ENCODE measurements at regions not wholly inside any gene's neighbourhood (a gene's known extent, or its start where the extent isn't known, plus 50 kb on each side); places are given as distances from the start of the nearest gene placed in this dataset.

DNA sequence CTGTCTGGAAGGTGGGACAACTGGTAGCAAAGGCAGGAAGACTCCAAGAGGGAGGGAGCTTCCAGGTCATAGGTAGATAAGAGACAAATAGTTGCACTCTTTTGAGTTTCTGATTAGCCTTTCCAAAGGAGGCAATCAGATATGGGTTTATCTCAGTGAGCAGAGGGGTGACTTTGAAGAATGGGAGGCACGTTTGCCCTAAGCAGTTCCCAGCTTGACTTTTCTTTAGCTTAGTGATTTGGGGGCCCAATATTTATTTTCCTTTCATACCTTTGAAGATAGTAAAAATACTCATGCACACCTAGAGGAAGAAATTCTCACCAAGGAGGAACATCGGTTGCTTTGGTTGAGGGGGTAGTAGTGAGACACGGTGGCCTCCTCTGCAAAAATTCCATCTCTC is 212.1 kb upstream of the SVIL start (continued):
- TF ChIP-seq, protein P1, sequence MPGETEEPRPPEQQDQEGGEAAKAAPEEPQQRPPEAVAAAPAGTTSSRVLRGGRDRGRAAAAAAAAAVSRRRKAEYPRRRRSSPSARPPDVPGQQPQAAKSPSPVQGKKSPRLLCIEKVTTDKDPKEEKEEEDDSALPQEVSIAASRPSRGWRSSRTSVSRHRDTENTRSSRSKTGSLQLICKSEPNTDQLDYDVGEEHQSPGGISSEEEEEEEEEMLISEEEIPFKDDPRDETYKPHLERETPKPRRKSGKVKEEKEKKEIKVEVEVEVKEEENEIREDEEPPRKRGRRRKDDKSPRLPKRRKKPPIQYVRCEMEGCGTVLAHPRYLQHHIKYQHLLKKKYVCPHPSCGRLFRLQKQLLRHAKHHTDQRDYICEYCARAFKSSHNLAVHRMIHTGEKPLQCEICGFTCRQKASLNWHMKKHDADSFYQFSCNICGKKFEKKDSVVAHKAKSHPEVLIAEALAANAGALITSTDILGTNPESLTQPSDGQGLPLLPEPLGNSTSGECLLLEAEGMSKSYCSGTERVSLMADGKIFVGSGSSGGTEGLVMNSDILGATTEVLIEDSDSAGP (CRISPR knock-in tag; IDR thresholded peaks at IDR 0.05): no peak

DNA sequence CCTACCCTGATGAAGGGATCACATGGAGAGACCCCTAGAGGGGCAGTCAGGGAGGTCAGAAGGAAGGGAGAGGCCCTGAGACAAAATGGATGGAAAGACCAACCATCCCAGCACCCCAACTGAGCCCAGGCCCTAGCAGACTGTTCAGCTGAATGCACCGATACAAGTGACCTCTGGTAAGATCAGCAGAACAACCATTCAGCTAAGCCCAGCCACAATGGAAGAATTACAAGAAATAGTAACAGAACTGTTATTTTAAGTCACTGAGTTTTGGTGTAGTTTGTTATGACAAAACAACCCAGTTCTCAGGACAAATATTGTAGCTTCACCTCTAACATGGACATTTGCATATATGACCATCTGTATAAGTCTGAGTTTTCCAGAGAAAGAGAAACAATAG is 210.4 kb upstream of the SVIL start:
- Histone ChIP-seq H3K27ac (ENCODE audit: extremely low read depth, low read depth, low read length) (no peak overlapping the region), H3K27me3 (ENCODE audit: control insufficient read depth in 2 of 2, insufficient read depth in 2 of 2, low read length in 2 of 2) (peaks cover 0 to 28% of the 10 kb centered on the region in 2 experiments; a peak in 2 of 5 replicates), H3K9ac (ENCODE audit: insufficient read depth in 1 of 2, low read depth in 2 of 2, low read length in 2 of 2) (no peak overlapping the region), H2AFZ (ENCODE audit: low read depth, low read length) (no peak overlapping the region), H3K9me1 (ENCODE audit: control insufficient read depth, insufficient read depth, low read length) (no peaks in the 10 kb centered on the region), H4K20me1 (replicated peaks; ENCODE audit: control insufficient read depth, insufficient read depth, low read length) (0 out of 2 replicates have a peak, but pooled peaks cover 3% of the 10 kb centered on the region), H3K4me2 (ENCODE audit: insufficient read depth, low read length) (no peak overlapping the region), H3K4me1 (replicated peaks in 1 of 2; ENCODE audit: control insufficient read depth in 2 of 2, insufficient read depth in 2 of 2, low read length in 2 of 2) (no peaks in the 10 kb centered on the region), H3K9me3 (replicated peaks; ENCODE audit: control insufficient read depth, insufficient read depth, low read depth, low read length) (no peaks in the 10 kb centered on the region), H3K79me2 (ENCODE audit: control insufficient read depth, insufficient read depth, low read length) (no peaks in the 10 kb centered on the region), H3K36me3 (ENCODE audit: control insufficient read depth, insufficient read depth, low read length) (no peaks in the 10 kb centered on the region), H3K4me3 (no peak overlapping the region)
- no peak for ATAC-seq
- intact Hi-C loops (cut with micrococcal nuclease): no loop called here
- no peak for DNase-seq (ENCODE audit: extremely low read depth in 1 of 4, low spot score in 3 of 4)
- in situ Hi-C loops (cut with MboI): no loop called here
- WGBS (ENCODE audit: insufficient coverage, low coverage, missing lambda C conversion rate): 0% methylated on average over 1 of the region's 1 CpG
- no TSS peak for BruUV-seq (replicated peaks)
- FAIRE-seq: no peak
- ChIA-PET CTCF (ENCODE audit: low intra/inter-chr PET ratio) (no interaction called here), POLR2A (no interaction called here)
- no peak for TF ChIP-seq NFYB (IDR thresholded peaks at IDR 0.05; ENCODE audit: extremely low read depth, insufficient read length)
- TF ChIP-seq ZKSCAN1 (IDR thresholded peaks at IDR 0.05; ENCODE audit: low read depth, low read length): no peak
- TF ChIP-seq, protein P2, sequence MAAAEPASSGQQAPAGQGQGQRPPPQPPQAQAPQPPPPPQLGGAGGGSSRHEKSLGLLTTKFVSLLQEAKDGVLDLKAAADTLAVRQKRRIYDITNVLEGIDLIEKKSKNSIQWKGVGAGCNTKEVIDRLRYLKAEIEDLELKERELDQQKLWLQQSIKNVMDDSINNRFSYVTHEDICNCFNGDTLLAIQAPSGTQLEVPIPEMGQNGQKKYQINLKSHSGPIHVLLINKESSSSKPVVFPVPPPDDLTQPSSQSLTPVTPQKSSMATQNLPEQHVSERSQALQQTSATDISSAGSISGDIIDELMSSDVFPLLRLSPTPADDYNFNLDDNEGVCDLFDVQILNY (CRISPR knock-in tag; IDR thresholded peaks at IDR 0.05): no peak
- TF ChIP-seq EZH2 (IDR thresholded peaks at IDR 0.05; ENCODE audit: borderline replicate concordance, low read depth, low read length): no peak
- no peak for TF ChIP-seq CBX8 (IDR thresholded peaks at IDR 0.05; ENCODE audit: borderline replicate concordance, extremely low read depth, low read depth, low read length, poor library complexity, severe bottlenecking)
- no peak for TF ChIP-seq NFIC (IDR thresholded peaks at IDR 0.05)
- no peak for TF ChIP-seq ZNF717 (CRISPR knock-in tag; IDR thresholded peaks at IDR 0.05)
- TF ChIP-seq, protein P3, sequence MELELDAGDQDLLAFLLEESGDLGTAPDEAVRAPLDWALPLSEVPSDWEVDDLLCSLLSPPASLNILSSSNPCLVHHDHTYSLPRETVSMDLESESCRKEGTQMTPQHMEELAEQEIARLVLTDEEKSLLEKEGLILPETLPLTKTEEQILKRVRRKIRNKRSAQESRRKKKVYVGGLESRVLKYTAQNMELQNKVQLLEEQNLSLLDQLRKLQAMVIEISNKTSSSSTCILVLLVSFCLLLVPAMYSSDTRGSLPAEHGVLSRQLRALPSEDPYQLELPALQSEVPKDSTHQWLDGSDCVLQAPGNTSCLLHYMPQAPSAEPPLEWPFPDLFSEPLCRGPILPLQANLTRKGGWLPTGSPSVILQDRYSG (tag; conservative IDR thresholded peaks at IDR 0.05; ENCODE audit: low read depth): no peak
- TF ChIP-seq COPS2 (conservative IDR thresholded peaks at IDR 0.05): no peak
- no peak for TF ChIP-seq TEAD1 (CRISPR knock-in tag; IDR thresholded peaks at IDR 0.05)
- TF ChIP-seq ZNF696 (CRISPR knock-in tag; conservative IDR thresholded peaks at IDR 0.05): no peak
- TF ChIP-seq ZNF384 (IDR thresholded peaks at IDR 0.05; ENCODE audit: low read depth, low read length): no peak
- TF ChIP-seq, protein P4, sequence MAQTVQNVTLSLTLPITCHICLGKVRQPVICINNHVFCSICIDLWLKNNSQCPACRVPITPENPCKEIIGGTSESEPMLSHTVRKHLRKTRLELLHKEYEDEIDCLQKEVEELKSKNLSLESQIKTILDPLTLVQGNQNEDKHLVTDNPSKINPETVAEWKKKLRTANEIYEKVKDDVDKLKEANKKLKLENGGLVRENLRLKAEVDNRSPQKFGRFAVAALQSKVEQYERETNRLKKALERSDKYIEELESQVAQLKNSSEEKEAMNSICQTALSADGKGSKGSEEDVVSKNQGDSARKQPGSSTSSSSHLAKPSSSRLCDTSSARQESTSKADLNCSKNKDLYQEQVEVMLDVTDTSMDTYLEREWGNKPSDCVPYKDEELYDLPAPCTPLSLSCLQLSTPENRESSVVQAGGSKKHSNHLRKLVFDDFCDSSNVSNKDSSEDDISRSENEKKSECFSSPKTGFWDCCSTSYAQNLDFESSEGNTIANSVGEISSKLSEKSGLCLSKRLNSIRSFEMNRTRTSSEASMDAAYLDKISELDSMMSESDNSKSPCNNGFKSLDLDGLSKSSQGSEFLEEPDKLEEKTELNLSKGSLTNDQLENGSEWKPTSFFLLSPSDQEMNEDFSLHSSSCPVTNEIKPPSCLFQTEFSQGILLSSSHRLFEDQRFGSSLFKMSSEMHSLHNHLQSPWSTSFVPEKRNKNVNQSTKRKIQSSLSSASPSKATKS (CRISPR knock-in tag; IDR thresholded peaks at IDR 0.05): no peak
- TF ChIP-seq SRSF9 (IDR thresholded peaks at IDR 0.05; ENCODE audit: borderline replicate concordance, low read depth, low read length): no peak
- TF ChIP-seq HDAC8 (tag; IDR thresholded peaks at IDR 0.05): no peak

All from K562 (cell line).